ENCODE measurements at regions not wholly inside any gene's neighbourhood (a gene's known extent, or its start where the extent isn't known, plus 50 kb on each side); places are given as distances from the start of the nearest gene placed in this dataset.

DNA sequence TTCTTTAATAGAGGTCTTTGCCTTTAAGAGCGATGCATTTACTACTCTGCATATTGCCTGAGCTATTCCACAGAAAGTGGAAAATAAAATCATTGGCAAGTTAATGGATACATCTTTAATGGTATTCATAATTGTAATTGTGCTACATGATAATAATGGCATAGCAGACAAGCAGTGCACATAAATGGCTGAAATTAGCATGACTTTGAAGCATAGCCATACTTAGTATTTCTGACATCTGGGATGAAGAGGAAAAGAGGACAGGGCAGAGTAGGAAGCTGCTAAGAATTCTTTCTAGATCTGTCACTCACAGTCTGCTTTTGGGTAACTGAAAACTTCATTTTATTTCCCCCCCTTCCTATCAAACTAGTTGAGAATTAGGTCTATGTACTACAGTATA lies 195.0 kb upstream of the NRIP1 start:
- TF ChIP-seq POLR2AphosphoS5 (IDR thresholded peaks at IDR 0.05; ENCODE audit: borderline replicate concordance, low read depth, low read length) (no peak), EZH2 (IDR thresholded peaks at IDR 0.05) (no peak), FOXP2 (optimal IDR thresholded peaks at IDR 0.05; ENCODE audit: control extremely low read depth, extremely low read length, insufficient read depth) (no peak)

Measured in SK-N-MC (cell line).